SKM-1 (cell line): ENCODE measurements at regions not wholly inside any gene's neighbourhood (a gene's known extent, or its start where the extent isn't known, plus 50 kb on each side); places are given as distances from the start of the nearest gene placed in this dataset.
"Not testable (repeated sequence)": the region's sequence is repeated elsewhere in the genome, so short reads cannot be mapped to it uniquely, and the experiment has no call there.

Experiments used
- DNase-seq: peaks from one replicate; lab custom pipeline; 2025; ENCODE audit not compliant: unreplicated experiment; lab: John Stamatoyannopoulos, UW

GRCh38 chr4:186813377-186814068, 89.9 kb upstream of the FAT1 start:
- no peak for DNase-seq

DNA sequence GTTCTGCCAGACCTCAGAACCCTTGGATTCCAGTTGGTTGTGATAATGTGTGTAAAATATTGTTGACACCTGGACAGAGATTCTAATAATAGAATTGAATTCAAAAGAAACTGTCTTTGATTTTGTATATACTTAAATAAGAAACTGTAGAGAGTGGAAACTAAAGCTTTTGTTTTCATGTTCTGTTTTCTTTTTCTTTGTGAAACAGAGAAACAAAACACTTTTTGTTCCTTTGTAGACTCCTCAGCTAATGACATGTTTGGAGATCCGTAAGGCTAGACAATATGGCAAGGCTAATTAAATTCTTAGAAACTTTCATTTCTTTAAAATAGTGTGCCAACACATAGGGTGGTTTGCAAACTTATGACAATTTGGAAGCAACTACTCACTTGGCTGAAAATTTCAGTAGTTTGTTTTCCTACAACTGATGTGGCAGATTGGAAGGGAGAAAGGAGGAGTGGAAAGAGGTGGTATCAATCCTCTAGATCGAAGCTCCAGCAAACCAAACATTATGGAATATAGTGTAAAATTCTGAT, 90.9 kb upstream of the FAT1 start:
- DNase-seq, result no peak

- no peak for DNase-seq
These were observed 95.9 kb upstream of the FAT1 start for GRCh38 chr4:186819342-186820086.

DNA sequence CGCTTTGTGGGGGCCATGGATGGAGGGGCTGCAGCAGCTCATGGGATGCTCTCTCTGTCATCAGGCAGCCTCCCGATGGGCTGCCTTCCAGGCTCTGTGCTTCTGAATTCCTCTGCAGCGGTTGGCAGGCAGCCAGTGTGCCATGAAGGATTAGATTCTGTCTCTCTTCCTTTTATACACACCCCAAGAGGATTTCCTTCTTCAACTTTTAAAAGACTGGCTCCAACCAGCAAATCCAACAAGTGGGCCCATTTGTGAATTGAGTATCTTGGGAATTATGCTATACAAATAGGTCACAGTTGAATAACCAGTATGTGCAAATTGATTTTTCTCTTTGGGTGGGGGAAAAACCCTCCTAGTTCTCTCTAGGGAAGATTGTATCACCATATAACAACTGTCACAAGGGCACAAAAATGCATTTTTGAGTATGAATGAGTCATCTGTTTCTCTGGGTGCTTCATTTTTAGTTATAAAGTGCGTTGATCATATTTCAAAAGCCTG, 96.8 kb upstream of the FAT1 start:
- no peak for DNase-seq

GRCh38 chr4:186823989-186824388, 100.3 kb upstream of the FAT1 start:
- no peak for DNase-seq

DNA sequence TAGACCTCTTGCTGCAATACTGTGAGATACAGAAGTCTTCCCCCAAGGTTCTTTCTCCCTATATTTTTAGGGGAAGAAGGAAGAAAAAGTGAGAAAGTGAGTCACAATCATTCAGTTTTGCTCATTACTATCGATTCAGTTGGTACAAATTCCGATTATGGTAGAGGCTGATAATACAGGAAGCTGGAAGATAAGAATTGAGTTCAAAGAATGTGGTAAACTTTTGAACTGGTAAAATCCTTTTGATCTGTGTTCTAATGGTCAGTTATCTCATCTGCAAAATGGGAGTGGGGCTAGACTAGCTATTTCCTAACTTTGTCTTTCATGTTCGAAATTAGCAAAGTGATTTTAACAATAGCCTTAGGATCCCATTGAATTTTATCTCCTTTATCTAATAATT, 101.4 kb upstream of the FAT1 start:
- no peak for DNase-seq

- no peak for DNase-seq
These were observed 102.3 kb upstream of the FAT1 start for GRCh38 chr4:186826006-186826405.

DNA sequence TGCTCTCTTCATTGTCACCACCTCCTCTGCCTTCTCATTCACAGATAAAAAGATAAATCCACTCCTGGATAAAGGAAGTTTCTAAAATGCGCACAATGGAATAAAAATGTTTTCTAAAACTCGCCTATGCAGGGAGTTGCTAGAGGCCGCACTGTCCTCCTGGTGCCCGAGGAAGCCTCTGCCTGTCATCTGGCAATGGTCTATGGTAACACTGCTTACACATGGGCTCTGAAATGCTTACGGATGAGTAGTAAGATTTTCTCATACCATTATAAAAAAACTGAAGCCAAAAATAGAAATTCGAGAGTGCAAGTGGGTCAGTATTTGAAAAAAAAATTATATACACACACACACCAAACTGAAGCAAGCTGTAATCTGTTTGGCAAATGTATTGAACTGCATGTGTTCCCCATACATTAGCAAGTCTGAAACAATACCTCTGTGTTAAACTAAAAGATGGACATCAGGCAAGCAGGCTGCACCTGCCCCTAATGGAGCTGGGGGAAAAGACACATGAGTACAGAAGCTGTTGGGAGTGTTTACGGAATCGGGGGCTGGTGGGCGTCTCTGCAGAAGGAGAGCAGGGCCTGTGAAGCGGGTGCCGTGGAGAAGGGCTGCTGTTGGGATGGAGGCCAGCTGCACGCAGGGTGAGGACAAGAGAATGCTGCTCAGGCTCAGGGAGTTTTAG, 103.3 kb upstream of the FAT1 start:
- no peak for DNase-seq

DNA sequence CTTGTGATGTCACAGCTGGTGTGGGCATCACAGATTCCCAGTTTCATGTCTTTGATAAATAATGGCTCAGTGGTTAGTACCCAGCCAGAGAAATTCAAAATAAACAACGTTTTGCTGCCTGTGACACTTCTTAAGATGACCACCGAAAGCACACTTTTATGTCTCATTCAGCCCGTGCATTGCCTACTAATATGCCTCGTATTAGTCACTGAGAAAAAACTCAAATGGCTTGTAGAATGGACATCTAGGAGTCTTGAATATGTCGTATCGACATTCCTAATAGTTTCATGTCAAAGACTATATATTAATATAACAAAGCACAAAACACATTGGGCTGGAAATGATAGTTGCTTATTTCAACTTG, 103.9 kb upstream of the FAT1 start:
- DNase-seq, result no peak

DNA sequence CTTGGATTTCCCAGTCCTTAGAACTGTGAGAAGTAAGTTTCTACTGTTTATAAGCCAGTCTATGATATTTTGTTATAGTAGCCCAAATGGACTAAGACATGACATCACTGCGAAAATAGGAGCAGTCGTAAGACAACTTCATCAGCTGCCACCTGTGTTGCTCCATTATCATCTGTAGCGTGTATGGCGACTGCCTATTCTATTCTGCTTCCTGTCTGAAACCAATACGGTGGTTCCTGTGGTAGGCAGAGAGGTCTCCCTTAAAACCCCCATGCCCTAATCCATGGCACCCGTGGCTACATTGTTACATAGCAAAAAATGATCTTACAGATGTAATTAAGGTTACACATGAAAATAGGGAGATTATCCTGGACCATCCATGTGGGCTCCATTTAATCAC, 105.4 kb upstream of the FAT1 start:
- no peak for DNase-seq

DNA sequence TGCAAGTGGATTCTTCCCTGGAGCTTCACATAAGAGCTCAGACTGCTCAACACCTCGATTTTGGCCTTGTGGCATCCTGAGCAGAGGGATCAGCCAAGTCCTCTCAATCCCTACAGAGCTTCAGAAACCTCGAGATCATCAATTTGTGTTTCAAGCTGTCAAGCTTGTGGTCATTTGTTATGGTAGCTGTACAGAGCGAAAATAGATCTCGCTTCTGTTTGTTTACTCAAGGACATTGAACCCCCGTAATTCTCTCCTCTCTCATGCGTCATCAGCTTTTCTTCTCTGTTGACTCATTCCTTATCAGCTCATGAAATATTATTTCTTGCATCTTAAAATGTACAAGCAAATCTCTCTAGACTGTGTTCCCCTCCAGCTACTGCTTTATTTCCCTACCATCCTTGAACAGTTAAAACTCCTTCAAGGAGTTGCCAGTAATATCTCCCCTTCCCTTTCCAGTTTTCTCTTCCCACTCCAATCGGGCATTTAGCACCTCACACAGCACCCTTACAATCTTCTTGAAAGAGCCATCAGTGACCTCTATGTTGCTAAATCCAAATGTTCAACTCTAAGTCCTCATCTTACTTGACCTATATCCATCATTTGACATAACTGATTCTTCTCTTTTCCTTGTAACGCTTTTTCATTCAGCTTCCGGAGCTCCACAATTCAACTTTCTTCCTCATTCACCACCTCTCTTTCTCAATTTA, 106.2 kb upstream of the FAT1 start:
- no peak for DNase-seq

- DNase-seq, result no peak
These were observed 107.9 kb upstream of the FAT1 start for GRCh38 chr4:186831574-186831973.

GRCh38 chr4:186832906-186833305, 109.2 kb upstream of the FAT1 start:
- no peak for DNase-seq

DNA sequence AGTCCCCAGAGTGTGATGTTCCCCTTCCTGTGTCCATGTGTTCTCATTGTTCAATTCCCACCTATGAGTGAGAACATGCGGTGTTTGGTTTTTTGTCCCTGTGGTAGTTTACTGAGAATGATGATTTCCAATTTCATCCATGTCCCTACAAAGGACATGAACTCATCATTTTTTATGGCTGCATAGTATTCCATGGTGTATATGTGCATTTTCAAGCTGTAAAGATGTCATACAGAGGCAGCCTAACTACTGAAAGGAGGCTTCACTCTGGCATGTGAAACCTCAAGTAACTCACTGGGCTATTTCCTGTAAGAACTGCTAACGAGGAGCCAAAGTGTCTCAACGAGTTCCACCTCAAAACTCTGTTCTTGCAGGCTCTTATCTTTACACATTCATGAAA, 113.8 kb upstream of the FAT1 start:
- DNase-seq, result not testable (repeated sequence)

- no peak for DNase-seq
These were observed 114.6 kb upstream of the FAT1 start for GRCh38 chr4:186838295-186838694.

- DNase-seq, result no peak
These were observed 115.7 kb upstream of the FAT1 start for GRCh38 chr4:186839122-186840037.

GRCh38 chr4:186840222-186840701, 116.6 kb upstream of the FAT1 start:
- DNase-seq, result no peak

DNA sequence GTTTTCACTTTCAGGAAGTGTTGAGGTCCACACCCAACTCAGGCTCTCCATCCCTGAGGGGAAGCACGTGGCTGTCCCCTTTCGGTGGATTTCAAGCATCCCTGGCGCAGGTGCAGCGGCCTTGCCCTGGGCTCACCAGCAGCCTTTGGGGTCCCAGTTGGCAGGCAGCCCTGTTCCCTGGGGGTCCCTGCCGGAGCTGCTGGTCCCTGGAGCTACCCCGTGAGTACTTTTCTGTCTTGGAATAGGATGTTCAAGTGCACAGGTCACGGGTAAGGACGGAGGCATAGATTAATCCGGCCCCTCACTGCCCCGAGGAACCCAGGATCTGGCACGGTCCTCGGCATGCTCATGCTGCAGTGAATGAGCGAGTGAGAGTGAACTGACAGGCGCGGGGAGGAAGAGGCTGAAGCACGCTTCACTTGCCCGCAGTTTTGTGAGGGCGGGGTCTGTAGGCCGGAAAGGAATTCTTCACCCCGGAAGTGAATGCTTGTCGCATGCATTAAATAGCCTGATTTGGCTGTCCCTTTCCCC, 117.2 kb upstream of the FAT1 start:
- no peak for DNase-seq

DNA sequence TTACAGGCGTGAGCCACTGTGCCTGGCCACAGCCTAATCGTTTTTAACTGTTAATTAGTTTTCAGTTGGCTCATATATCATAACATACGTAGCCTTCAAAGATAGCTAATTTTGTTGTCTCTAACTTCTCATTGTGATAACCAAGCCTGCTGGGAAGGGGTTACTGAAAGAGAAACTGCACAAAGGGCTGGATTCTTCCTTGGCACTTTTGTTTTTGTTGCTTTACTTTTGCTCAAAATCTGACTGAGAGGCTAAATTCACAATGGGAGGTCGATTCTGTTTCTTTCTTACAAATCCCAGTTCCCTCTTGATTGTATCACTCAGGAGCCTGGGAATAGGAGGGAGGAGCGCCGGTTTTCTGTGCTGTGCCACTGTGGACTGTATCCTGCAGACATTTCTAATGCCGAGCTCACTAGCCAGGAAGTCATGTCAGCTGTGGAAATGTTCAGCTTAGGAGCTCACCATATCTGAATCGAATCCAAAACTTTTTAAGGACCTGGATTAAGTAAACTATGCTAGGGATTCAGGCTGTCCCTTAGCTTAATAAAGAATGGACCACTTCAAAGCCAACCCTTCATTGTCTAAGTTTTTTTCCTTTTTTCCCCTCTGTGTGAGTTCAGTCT, 120.5 kb upstream of the FAT1 start:
- no peak for DNase-seq
